HL-60 (cell line): ENCODE measurements at regions not wholly inside any gene's neighbourhood (a gene's known extent, or its start where the extent isn't known, plus 50 kb on each side); places are given as distances from the start of the nearest gene placed in this dataset.

Experiments used
- DNase-seq, 2 experiments: peaks; one replicate each; pipeline ENCODE4 v3.0.0-alpha.2; 2010 to 2020; ENCODE audit warnings: low read depth in 1 of 2, low spot score in 1 of 2
- H3K27ac ChIP-seq: fragments of 250-450 bp; sonication (Bioruptor Pico); replicated peaks from 2 replicates; pipeline ENCODE4 v1.5.1; 2020; ENCODE audit warnings: mild to moderate bottlenecking, moderate library complexity
- H3K27me3 ChIP-seq: fragments of 250-450 bp; sonication (Bioruptor Pico); 2 replicates; pipeline ENCODE4 v1.5.1; 2021; ENCODE audit warnings: mild to moderate bottlenecking, moderate library complexity; ENCODE audit not compliant: insufficient read depth, poor library complexity, severe bottlenecking
- H3K4me3 ChIP-seq: replicated peaks from 2 replicates; pipeline ENCODE4 v1.5.1; 2011; ENCODE audit warnings: mild to moderate bottlenecking, control low read depth, low read length; ENCODE audit not compliant: insufficient read depth
- GABPA ChIP-seq: IDR thresholded peaks from 2 replicates; pipeline ENCODE4 v1.6.1; 2012; ENCODE audit warnings: low read depth
- POLR2AphosphoS5 ChIP-seq: IDR thresholded peaks from 2 replicates; pipeline ENCODE4 v1.6.1; 2012; ENCODE audit warnings: low read depth
- SPI1 ChIP-seq: IDR thresholded peaks from 2 replicates; pipeline ENCODE4 v1.6.1; 2012; ENCODE audit warnings: low read depth, mild to moderate bottlenecking, borderline replicate concordance
- TF ChIP-seq, protein P1 (sequence below): IDR thresholded peaks from 2 replicates; pipeline ENCODE4 v1.6.1; 2012; ENCODE audit warnings: low read depth; ENCODE audit not compliant: insufficient replicate concordance
- TF ChIP-seq, protein P2 (sequence below): IDR thresholded peaks from one replicate; pipeline ENCODE4 v1.5.1; 2011; ENCODE audit warnings: low read length, control low read depth, inconsistent platforms; ENCODE audit not compliant: insufficient read depth

DNA sequence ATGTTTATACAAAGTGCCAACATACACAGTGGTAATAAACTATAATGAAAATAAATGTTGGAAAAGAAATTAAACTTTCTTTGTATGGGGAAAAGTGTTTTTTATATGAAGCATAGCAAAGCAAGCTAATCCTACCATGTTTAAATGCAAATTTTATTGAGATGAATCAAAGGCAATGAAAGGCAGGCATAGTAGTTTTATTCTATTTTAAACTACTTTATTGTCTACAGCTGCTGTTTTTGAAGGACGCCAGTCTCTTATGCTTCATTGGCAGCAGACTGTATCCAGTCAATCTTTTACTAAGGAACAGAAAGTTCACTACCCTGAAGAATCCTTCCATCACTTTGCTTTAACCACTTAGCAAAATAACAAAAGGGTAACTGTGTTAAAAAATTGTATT is 761.0 kb downstream of the ROBO2 start:
- Histone ChIP-seq H3K27ac (no peak overlapping the region), H3K4me3 (no peak overlapping the region), H3K27me3 (no peaks in the 10 kb centered on the region)
- DNase-seq: no peak
- TF ChIP-seq POLR2AphosphoS5: no peak
- TF ChIP-seq, protein P1, sequence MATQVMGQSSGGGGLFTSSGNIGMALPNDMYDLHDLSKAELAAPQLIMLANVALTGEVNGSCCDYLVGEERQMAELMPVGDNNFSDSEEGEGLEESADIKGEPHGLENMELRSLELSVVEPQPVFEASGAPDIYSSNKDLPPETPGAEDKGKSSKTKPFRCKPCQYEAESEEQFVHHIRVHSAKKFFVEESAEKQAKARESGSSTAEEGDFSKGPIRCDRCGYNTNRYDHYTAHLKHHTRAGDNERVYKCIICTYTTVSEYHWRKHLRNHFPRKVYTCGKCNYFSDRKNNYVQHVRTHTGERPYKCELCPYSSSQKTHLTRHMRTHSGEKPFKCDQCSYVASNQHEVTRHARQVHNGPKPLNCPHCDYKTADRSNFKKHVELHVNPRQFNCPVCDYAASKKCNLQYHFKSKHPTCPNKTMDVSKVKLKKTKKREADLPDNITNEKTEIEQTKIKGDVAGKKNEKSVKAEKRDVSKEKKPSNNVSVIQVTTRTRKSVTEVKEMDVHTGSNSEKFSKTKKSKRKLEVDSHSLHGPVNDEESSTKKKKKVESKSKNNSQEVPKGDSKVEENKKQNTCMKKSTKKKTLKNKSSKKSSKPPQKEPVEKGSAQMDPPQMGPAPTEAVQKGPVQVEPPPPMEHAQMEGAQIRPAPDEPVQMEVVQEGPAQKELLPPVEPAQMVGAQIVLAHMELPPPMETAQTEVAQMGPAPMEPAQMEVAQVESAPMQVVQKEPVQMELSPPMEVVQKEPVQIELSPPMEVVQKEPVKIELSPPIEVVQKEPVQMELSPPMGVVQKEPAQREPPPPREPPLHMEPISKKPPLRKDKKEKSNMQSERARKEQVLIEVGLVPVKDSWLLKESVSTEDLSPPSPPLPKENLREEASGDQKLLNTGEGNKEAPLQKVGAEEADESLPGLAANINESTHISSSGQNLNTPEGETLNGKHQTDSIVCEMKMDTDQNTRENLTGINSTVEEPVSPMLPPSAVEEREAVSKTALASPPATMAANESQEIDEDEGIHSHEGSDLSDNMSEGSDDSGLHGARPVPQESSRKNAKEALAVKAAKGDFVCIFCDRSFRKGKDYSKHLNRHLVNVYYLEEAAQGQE: no peak
- TF ChIP-seq GABPA: no peak
- no peak for TF ChIP-seq SPI1
- TF ChIP-seq, protein P2, sequence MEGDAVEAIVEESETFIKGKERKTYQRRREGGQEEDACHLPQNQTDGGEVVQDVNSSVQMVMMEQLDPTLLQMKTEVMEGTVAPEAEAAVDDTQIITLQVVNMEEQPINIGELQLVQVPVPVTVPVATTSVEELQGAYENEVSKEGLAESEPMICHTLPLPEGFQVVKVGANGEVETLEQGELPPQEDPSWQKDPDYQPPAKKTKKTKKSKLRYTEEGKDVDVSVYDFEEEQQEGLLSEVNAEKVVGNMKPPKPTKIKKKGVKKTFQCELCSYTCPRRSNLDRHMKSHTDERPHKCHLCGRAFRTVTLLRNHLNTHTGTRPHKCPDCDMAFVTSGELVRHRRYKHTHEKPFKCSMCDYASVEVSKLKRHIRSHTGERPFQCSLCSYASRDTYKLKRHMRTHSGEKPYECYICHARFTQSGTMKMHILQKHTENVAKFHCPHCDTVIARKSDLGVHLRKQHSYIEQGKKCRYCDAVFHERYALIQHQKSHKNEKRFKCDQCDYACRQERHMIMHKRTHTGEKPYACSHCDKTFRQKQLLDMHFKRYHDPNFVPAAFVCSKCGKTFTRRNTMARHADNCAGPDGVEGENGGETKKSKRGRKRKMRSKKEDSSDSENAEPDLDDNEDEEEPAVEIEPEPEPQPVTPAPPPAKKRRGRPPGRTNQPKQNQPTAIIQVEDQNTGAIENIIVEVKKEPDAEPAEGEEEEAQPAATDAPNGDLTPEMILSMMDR: no peak

DNA sequence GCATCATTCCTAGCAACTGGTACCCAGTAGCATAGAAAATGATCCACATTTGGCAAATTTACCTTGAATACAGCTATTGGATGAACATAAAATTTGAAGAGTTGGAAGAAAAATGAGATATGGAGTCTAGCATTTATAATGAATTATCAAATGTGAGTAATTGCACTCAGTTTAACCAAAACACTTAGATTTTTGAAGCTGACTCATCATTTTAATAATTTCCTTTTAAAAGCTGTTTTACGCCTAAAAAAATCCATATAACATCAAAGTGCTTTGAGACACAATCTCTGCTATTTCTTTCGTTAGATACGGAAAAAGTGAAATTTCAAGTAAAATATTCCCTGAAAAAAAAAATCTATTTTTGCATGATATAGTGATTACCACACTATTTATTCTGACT is 767.4 kb downstream of the ROBO2 start:
- Histone ChIP-seq H3K4me3 (no peak overlapping the region), H3K27ac (no peak overlapping the region), H3K27me3 (no peaks in the 10 kb centered on the region)
- DNase-seq: no peak
- TF ChIP-seq GABPA: no peak
- TF ChIP-seq, protein P1: no peak
- no peak for TF ChIP-seq POLR2AphosphoS5
- TF ChIP-seq SPI1: no peak
- TF ChIP-seq, protein P2: no peak

DNA sequence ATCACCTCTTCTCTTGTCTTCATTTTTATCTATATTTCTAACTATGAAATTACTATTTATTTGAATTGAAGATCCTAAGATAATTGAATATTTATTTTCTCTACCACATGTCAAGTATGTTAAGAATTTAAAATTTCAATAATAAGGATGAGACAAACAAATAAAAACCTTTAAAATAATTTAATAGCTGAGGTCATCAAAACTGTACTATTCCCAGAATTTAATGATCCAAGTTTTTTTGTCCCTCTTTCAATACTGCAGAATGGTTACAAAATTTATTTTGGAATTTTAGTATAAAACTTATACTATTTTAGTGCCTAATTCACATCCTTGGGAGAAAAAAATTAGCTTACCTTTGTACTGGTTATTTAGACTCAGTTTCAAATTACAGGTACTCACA is 774.9 kb downstream of the ROBO2 start:
- Histone ChIP-seq H3K27ac (no peak overlapping the region), H3K27me3 (no peaks in the 10 kb centered on the region), H3K4me3 (no peak overlapping the region)
- TF ChIP-seq POLR2AphosphoS5 (no peak), SPI1 (no peak)
- no peak for DNase-seq

DNA sequence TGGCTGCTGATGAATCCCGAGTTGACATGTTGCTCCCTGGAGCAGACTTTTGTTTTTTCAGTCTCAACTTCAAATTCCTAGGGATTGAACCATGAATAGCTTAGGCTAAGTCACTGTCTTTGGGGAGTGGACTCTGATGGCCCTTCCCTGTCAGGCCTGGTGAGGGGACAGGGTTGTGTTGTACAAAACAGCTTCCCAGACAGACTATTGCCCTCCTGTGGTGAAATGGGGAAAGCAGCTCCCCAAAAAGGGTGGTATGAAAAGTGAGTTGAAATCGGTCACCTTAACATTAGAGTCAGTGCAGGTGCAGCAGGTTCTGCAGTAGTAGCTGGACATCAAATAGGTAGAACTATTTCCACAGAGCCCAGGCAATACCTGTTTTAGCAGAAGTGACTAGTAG is 775.6 kb downstream of the ROBO2 start:
- no peak for TF ChIP-seq POLR2AphosphoS5
- TF ChIP-seq SPI1: no peak
- no peak for TF ChIP-seq GABPA
- TF ChIP-seq, protein P2: no peak
- TF ChIP-seq, protein P1: no peak
- no peak overlapping the region for H3K27ac ChIP-seq
- DNase-seq: no peak

More for the DNA sequence above, 775.6 kb downstream of the ROBO2 start:
- no peaks in the 10 kb centered on the region for H3K27me3 ChIP-seq
- H3K4me3 ChIP-seq: no peak overlapping the region
